Right lobe of liver (tissue), 4 donors: ENCODE measurements at regions not wholly inside any gene's neighbourhood (a gene's known extent, or its start where the extent isn't known, plus 50 kb on each side); places are given as distances from the start of the nearest gene placed in this dataset.

ENCODE experiments used
- POLR2A ChIP-seq: fragments of 450-650 bp; IDR thresholded peaks from one replicate; pipeline ENCODE4 v1.6.1; 2017; ENCODE audit warnings: antibody characterized with exemption, mild to moderate bottlenecking
- TF ChIP-seq, protein P1 (sequence below), 4 donors: fragments of 200-600 bp in 3 of 4; fragments of 450-650 bp in 1 of 4; IDR thresholded peaks; one replicate each; pipeline versions ENCODE4 v1.5.1 to v1.8.0; 2016 to 2022; ENCODE audit warnings: antibody characterized with exemption in 4 of 4, mild to moderate bottlenecking in 2 of 4
- donor health status: DM: no; HTN: no; CAD: no.
- donor health status: DM: no; HTN: no; CAD: no.
- donor health status: DM: no; HTN: yes; CAD: no.

DNA sequence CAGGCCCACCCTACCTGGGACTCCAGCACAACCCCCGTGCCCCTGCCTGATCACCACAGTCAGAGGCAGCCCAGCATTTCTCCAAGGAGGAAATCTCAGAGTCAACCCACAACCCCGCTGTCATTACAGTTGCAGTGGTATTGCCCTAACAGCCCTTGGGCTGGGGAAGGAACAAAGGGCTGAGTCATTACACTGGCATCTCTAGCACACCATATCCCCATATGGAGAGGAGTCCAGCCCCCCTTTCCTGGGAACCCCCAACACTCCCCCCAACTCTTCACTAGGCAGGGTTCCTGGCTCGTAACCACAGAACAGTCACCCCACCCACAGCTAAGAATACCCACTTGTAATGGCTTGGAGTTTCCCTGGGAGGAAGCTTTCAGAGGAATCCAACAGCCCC lies 149.4 kb upstream of the OGFRL1 start:
- TF ChIP-seq, protein P1, sequence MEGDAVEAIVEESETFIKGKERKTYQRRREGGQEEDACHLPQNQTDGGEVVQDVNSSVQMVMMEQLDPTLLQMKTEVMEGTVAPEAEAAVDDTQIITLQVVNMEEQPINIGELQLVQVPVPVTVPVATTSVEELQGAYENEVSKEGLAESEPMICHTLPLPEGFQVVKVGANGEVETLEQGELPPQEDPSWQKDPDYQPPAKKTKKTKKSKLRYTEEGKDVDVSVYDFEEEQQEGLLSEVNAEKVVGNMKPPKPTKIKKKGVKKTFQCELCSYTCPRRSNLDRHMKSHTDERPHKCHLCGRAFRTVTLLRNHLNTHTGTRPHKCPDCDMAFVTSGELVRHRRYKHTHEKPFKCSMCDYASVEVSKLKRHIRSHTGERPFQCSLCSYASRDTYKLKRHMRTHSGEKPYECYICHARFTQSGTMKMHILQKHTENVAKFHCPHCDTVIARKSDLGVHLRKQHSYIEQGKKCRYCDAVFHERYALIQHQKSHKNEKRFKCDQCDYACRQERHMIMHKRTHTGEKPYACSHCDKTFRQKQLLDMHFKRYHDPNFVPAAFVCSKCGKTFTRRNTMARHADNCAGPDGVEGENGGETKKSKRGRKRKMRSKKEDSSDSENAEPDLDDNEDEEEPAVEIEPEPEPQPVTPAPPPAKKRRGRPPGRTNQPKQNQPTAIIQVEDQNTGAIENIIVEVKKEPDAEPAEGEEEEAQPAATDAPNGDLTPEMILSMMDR (IDR thresholded peaks at IDR 0.05) = no peak
- TF ChIP-seq POLR2A = no peak
